ENCODE measurements at regions not wholly inside any gene's neighbourhood (a gene's known extent, or its start where the extent isn't known, plus 50 kb on each side); places are given as distances from the start of the nearest gene placed in this dataset.

GRCh38 chr5:152632360-152632759 is 227.3 kb upstream of the NMUR2 start:
- TF ChIP-seq POLR2A (IDR thresholded peaks at IDR 0.05; ENCODE audit: low read depth, low read length) = no peak
- TF ChIP-seq TAF1 (IDR thresholded peaks at IDR 0.05; ENCODE audit: borderline replicate concordance, low read depth, low read length) = no peak
- no peak for TF ChIP-seq POLR2AphosphoS5 (IDR thresholded peaks at IDR 0.05; ENCODE audit: low read depth, low read length)
